GM18873 (cell line): ENCODE measurements at regions not wholly inside any gene's neighbourhood (a gene's known extent, or its start where the extent isn't known, plus 50 kb on each side); places are given as distances from the start of the nearest gene placed in this dataset.
"Not testable (repeated sequence)": the region's sequence is repeated elsewhere in the genome, so short reads cannot be mapped to it uniquely, and the experiment has no call there.

Experiments used
- ATAC-seq: cut with Tn5 transposase; IDR thresholded peaks from one replicate; pipeline ENCODE4 v1.9.1; 2021; ENCODE audit warnings: mild to moderate bottlenecking, moderate library complexity, moderate number of reproducible peaks; ENCODE audit not compliant: unreplicated experiment, low FRiP score

- ATAC-seq: no peak
Observed at GRCh38 chr9:86997156-86997555, 49.9 kb upstream of the GAS1 start.

- ATAC-seq: no peak
Observed at GRCh38 chr9:86997951-86998350, 50.6 kb upstream of the GAS1 start.

- ATAC-seq: no peak
Observed at GRCh38 chr9:87002517-87002916, 55.2 kb upstream of the GAS1 start.

- ATAC-seq: no peak
Observed at GRCh38 chr9:87004016-87004415, 56.7 kb upstream of the GAS1 start.

DNA sequence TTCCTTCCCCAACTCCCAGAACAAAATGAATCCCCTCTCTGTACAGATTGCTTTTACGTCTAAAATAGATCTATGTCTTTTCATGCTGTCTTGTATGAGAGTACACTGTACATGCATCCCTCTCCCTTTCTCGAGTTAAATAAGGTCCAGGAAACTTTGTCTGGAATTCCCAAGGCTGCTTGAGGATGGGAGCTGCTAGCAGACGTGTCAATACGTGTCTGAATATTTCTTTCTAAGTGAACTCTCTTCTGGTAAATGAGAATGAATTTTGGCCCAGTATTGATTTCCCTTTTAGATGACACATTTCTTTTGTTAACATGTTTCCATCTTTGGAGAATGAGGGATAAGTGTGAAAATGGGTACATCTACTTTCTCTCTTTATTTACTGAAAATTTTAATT, 59.6 kb upstream of the GAS1 start:
- ATAC-seq: no peak

- ATAC-seq: no peak
Observed at GRCh38 chr9:87007711-87008366, 60.5 kb upstream of the GAS1 start.

DNA sequence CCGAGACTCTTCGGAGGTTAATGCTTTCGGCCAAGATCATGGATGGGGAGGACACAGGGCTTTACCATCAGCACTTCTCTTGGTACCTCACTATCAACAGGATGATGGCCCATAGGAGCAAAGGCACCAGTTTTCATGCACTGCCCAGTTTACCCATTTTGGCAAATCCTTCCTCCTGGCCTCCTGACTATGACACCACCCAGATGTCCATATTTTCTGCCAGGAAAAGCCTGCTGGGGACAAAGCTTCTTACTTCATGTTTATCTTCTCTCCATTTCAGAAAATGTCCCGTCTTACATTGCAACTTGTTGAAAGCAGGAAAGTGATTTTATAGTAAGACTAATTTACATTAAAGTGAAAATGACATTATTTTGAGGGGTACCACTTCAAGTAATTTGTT, 61.4 kb upstream of the GAS1 start:
- ATAC-seq: no peak

DNA sequence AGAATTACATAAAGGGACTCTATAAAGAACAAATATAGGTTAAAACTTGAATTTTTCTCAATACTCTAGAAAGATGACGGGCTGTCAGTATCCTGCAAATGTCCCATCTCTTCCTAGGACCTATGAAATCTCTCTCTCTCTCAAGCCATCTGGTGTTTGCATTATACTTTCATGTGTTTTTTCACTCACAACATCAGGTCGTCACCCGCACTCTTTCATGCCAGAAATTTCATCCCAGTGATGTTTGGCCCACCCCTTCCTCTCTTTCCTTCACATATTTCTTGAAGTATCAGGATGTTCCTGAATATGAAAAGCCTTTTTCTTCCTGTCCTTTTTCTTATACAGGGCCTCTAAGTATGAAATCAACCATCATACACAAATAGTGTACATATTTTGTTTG, 63.3 kb upstream of the GAS1 start:
- ATAC-seq: no peak

DNA sequence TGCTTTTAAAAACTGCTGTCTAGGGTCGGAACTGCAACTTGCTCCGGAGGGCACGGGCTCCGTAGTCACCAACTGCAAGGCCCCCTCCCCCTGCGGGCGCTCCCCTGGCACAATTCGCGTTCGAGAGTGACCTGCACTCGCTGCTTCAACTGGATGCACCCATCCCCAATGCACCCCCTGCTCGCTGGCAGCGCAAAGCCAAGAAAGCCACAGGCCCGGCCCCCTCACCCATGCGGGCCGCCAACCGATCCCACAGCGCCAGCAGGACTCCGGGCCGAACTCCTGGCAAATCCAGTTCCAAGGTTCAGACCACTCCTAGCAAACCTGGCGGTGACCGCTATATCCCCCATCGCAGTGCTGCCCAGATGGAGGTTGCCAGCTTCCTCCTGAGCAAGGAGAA, 64.2 kb upstream of the GAS1 start:
- no peak for ATAC-seq

DNA sequence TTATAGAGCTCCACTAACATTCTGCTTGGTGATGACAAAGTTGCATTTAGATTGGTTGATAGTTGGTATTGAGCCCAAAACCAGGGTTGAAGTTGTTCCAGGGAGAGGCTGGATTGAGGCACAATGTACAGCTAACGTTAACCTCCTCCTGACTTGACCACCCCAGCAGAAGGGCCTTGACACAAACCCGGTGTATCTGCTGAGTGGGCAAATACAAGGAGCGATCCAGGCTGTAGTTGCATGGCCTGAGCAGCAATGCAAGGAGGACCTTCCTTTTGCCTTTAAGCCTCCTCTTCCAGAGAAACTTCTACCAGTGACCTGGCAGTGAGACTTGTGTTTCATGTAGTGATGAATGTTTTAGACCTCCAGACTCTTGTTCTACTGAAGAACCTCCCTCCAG, 66.2 kb upstream of the GAS1 start:
- ATAC-seq: no peak

DNA sequence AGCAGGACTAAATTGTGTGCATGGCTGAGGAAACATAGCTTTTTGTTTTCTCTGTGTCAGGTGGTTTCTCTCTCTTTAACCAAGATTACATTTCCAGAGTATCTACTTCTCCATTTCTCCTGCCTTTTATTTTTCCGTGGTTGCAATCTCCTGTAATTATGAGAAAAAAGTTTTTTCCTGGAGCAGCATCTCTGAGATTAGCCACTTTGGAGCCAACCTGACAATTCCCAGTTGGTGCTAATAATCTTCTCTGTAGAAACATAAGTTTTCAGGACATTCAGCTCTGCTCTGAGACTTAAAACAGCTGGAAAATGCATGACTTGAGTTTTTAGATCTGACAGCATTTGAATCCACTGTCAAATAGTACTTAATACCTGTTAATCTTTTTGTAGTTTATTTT, 67.1 kb upstream of the GAS1 start:
- no peak for ATAC-seq

GRCh38 chr9:87016681-87017080, 69.4 kb upstream of the GAS1 start:
- ATAC-seq: no peak

GRCh38 chr9:87020169-87020950, 73.1 kb upstream of the GAS1 start:
- ATAC-seq: no peak

GRCh38 chr9:87022178-87022577, 74.9 kb upstream of the GAS1 start:
- no peak for ATAC-seq

DNA sequence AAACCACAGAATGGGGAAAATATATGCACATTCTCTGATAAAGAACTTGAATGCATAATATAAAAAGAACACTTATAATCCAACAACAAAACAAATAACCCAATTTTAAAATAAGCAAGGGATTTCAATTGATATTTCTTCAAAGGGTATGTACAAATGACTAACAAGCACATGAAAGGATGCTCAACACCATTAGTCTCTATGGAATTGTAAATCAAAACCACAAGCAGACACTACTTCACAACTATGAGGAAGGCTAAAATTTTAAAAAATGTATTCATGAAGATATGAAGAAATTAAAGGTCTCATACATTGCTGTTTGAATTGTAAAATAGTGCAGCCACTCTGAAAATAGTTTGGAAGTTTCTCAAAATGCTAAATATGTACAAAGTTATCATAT, 78.9 kb upstream of the GAS1 start:
- ATAC-seq: no peak

- ATAC-seq: not testable (repeated sequence)
Observed at GRCh38 chr9:87028836-87029235, 81.5 kb upstream of the GAS1 start.

DNA sequence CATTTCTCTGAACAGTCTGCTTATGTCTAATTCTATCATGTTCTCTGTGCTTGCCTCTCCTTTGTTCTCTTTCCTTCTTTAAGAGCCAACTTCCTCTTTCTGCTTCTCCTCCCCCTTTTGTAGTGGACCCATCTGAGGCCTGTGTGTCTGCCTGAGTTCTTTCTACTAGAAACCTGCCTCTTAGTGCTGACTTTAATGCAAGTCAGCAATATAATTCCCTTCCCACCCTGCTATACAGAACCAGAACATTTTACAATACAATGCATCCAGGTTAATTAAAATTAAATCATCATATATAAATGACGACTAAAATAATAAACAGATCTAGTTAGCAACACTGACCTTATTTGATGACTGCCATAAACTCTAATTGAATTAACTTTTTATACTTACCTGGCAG, 82.6 kb upstream of the GAS1 start:
- ATAC-seq: no peak

DNA sequence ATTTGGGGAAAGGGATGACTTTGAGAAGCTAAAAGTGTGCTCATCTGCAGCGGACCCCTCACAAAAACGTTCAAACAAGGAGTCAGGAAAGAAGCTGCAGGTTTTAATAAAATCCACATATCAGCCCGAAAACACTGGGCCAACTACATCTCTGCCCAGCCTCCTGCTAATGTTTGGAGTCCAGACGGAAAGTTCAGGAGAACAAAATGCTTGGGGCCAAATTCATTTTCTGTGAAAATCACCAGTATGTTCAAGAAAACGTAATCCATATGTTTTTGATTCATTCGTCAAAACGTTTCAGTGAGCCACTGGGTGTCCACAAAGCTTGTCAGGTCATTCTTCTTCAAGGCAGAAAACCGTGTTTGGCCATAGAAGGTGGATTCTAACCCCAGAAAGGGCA, 87.5 kb upstream of the GAS1 start:
- ATAC-seq: no peak

DNA sequence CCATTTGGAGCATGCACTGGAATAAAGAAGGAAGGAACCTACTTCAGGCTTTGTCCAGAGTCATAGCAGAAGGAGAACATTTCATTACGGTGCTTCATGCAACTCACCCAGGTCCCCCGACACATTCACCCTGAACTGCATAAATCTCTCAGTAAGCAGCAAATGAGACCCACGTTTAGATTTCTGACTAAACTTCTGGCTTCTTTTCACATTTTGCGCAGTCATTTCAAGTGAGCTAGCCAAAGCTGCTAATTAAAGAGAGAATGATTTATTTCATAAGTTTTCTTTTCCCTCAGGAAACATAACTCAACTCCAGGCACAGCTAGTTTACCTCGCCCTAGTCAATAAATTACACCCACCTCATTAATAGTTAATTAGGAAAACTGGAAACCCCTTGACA, 88.6 kb upstream of the GAS1 start:
- ATAC-seq: no peak

GRCh38 chr9:87036506-87036905, 89.2 kb upstream of the GAS1 start:
- no peak for ATAC-seq

GRCh38 chr9:87039809-87040392, 92.6 kb upstream of the GAS1 start:
- ATAC-seq: no peak
